ENCODE measurements at regions not wholly inside any gene's neighbourhood (a gene's known extent, or its start where the extent isn't known, plus 50 kb on each side); places are given as distances from the start of the nearest gene placed in this dataset.
"Not testable (repeated sequence)": the region's sequence is repeated elsewhere in the genome, so short reads cannot be mapped to it uniquely, and the experiment has no call there.

DNA sequence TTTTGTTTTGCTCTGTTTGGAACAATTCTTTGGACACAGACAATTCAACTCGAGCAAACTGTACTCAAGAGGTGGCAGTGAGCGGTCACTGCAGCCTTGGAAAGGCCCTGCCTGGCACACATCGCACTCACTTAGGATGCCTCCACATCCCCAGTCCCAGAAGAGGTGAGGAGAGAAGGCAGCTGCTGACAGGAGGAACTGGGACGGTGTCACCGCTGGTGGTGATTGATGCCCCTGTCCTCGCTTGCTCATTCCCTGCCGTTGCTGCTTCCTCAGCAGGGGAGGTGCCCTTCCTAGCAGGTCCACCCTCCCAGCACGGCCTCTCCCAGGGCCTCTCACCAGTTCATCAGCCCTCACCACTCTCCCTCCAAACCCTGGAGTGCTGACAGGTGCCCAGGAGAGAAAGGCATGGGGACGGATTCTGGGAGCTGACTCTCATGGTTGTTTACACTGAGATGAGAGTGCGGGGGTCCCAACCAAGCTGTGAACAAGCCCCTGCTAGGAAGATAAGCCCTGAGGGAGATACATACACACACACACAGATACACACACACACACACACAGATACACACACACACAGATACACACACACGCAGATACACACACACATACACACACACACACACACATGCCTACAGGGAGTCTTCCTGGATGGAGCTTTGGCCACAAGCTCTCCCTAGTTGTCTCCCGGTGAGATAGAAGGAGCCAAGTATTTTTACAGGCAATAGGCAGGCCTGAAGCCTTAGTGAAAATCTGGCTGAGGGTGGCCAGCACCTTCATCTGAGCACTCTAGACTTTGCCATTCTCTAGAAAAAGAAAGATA, 101.1 kb downstream of the CDC7 start:
- Histone ChIP-seq H3K36me3 (replicated peaks) (no peaks in the 10 kb centered on the region), H3K27me3 (replicated peaks) (no peaks in the 10 kb centered on the region), H3K4me3 (ENCODE audit: low read depth, low read length) (no peak overlapping the region), H3K27ac (no peak overlapping the region)
- no peak for DNase-seq
- TF ChIP-seq, protein P1, sequence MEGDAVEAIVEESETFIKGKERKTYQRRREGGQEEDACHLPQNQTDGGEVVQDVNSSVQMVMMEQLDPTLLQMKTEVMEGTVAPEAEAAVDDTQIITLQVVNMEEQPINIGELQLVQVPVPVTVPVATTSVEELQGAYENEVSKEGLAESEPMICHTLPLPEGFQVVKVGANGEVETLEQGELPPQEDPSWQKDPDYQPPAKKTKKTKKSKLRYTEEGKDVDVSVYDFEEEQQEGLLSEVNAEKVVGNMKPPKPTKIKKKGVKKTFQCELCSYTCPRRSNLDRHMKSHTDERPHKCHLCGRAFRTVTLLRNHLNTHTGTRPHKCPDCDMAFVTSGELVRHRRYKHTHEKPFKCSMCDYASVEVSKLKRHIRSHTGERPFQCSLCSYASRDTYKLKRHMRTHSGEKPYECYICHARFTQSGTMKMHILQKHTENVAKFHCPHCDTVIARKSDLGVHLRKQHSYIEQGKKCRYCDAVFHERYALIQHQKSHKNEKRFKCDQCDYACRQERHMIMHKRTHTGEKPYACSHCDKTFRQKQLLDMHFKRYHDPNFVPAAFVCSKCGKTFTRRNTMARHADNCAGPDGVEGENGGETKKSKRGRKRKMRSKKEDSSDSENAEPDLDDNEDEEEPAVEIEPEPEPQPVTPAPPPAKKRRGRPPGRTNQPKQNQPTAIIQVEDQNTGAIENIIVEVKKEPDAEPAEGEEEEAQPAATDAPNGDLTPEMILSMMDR (IDR thresholded peaks at IDR 0.05; ENCODE audit: low read depth, low read length, missing control alignments), result no peak
- in situ Hi-C loops (cut with HindIII; ENCODE audit: low pct_ligation_motif_present, low sequenced_read_pairs), result no loop called here

DNA sequence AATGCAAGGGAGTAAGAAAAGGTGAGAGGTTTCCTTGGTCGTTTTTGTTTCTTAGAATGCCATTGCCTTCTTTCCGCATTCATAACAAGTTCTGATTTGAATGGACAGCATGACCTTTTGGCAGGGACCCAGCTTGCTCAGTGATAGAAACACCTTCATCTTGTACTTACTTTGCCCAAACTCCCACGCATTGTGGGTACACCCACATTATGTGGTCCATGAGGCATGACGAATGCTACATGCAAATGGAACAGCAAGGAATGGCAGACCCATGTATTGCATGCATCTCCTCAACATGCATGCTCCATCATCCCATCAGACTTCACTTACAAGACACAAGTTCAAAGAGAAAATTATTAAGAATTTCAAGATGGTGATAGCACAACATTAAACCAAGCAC, 102.8 kb downstream of the CDC7 start:
- TF ChIP-seq, protein P1 (IDR thresholded peaks at IDR 0.05; ENCODE audit: low read depth, low read length, missing control alignments), result no peak
- DNase-seq, result no peak
- H3K4me3 ChIP-seq (ENCODE audit: low read depth, low read length), result no peak overlapping the region
- H3K36me3 ChIP-seq (replicated peaks), result no peaks in the 10 kb centered on the region
- in situ Hi-C loops (cut with HindIII; ENCODE audit: low pct_ligation_motif_present, low sequenced_read_pairs), result no loop called here
- H3K27me3 ChIP-seq (replicated peaks), result no peaks in the 10 kb centered on the region
- no peak overlapping the region for H3K27ac ChIP-seq

DNA sequence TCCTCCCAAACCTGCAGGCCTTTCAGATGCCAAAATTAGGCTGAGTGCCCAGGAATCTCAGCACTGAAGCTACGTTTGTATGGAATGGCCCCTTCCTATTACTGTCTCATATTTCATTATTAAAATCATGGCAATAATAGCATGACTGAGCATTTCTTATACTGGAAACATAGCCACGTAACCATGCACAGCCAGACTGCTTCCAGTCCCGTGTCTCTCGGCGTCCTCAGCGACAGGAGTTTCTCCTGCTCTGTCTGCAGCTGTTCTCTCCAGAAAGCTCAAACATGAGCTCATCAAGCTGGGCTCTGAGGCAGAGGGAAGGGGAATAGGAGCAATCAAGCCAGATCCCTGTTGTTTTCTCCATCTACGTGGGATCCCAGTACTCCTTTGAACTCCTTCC, 104.0 kb downstream of the CDC7 start:
- no peak overlapping the region for H3K27ac ChIP-seq
- H3K27me3 ChIP-seq (replicated peaks), result no peaks in the 10 kb centered on the region
- TF ChIP-seq, protein P1 (IDR thresholded peaks at IDR 0.05; ENCODE audit: low read depth, low read length, missing control alignments), result no peak
- H3K36me3 ChIP-seq (replicated peaks), result no peaks in the 10 kb centered on the region
- in situ Hi-C loops (cut with HindIII; ENCODE audit: low pct_ligation_motif_present, low sequenced_read_pairs), result no loop called here
- peak; percentile 14 for DNase-seq
- no peak overlapping the region for H3K4me3 ChIP-seq (ENCODE audit: low read depth, low read length)

DNA sequence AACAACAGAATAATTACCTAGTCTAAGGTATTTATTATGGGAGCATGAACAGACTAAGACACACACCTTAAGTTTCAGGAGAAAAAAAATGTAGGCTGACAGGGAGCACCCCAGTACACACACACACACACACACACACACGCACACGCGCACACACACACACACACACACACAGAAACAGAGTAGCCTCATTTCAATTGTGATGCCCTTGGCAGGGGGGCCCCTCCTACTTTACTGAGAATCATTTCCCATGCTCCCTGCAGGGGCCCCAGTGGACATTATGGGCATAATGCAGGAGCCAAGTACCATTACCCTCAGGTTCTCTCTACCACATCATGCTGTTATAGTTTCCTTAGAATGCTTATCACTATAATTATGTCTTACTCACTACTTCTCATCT, 104.9 kb downstream of the CDC7 start:
- no peak for DNase-seq
- no peak overlapping the region for H3K4me3 ChIP-seq (ENCODE audit: low read depth, low read length)
- in situ Hi-C loops (cut with HindIII; ENCODE audit: low pct_ligation_motif_present, low sequenced_read_pairs), result no loop called here

DNA sequence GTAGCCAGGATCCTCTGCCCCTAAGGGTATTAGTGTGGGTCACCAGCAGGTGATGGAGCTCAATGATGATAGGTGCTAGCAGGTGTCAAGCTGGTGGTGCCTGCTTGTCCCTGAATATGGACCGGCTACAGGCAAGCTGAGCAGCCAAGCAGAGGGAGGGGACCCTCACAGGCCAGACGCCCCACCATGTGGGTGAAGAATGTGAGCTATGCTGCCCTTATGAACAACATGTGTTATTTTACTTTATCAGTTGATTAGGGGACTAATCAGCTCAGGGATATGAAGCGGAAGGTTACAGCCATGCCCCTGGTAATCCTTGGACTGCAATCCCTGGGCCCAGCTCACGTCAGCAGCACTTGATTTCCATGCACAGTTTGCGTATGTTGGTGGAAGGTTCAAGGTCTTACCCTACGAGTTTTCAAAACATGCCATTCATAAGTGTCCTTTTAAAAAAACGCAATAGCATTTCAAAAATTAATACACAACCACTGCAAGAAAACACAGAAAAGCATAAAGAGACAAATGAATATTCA, 106.0 kb downstream of the CDC7 start:
- H3K27ac ChIP-seq, result no peak overlapping the region
- H3K27me3 ChIP-seq (replicated peaks), result no peaks in the 10 kb centered on the region
- no peaks in the 10 kb centered on the region for H3K36me3 ChIP-seq (replicated peaks)
- no peak overlapping the region for H3K4me3 ChIP-seq (ENCODE audit: low read depth, low read length)
- TF ChIP-seq, protein P1 (IDR thresholded peaks at IDR 0.05; ENCODE audit: low read depth, low read length, missing control alignments), result no peak
- in situ Hi-C loops (cut with HindIII; ENCODE audit: low pct_ligation_motif_present, low sequenced_read_pairs), result no loop called here
- no peak for DNase-seq

More for the DNA sequence above, 104.9 kb downstream of the CDC7 start:
- Histone ChIP-seq H3K36me3 (replicated peaks) (no peaks in the 10 kb centered on the region), H3K27ac (no peak overlapping the region), H3K27me3 (replicated peaks) (no peaks in the 10 kb centered on the region)
- TF ChIP-seq, protein P1 (IDR thresholded peaks at IDR 0.05; ENCODE audit: low read depth, low read length, missing control alignments), result no peak

DNA sequence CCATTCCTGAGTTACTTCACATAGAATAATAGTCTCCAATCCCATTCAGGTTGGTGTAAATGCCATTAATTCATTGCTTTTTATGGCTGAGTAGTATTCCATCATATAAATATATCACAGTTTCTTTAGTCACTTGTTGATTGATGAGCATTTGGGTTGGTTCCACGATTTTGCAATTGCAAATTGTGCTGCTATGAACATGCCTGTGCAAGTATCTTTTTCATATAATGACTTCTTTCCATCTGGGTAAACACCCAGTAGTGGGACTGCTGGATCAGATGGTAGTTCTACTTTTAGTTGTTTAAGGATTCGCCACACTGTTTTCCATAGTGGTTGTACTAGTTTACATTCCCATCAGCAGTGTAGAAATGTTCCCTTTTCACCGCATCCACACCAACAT, 107.0 kb downstream of the CDC7 start:
- H3K36me3 ChIP-seq (replicated peaks); H3K27me3 ChIP-seq (replicated peaks); DNase-seq; in situ Hi-C loops (cut with HindIII; ENCODE audit: low pct_ligation_motif_present, low sequenced_read_pairs); H3K4me3 ChIP-seq (ENCODE audit: low read depth, low read length); H3K27ac ChIP-seq: not testable (repeated sequence)
